Fibroblast of lung (primary cell): ENCODE measurements at regions not wholly inside any gene's neighbourhood (a gene's known extent, or its start where the extent isn't known, plus 50 kb on each side); places are given as distances from the start of the nearest gene placed in this dataset.

ENCODE experiments used
- EZH2 ChIP-seq: IDR thresholded peaks from 2 replicates; pipeline ENCODE4 v1.5.1; 2012; ENCODE audit warnings: low read length, control low read depth, mild to moderate bottlenecking; ENCODE audit errors: missing control alignments
- TF ChIP-seq, protein P1 (sequence below), 2 donors: IDR thresholded peaks in 1 of 2; conservative IDR thresholded peaks in 1 of 2; 1 replicate in 1 of 2; 2 replicates in 1 of 2; pipeline ENCODE4 v1.5.1; 2011 to 2012; ENCODE audit warnings: low read length in 2 of 2, control low read depth in 1 of 2, inconsistent platforms in 1 of 2, low read depth in 1 of 2, mild to moderate bottlenecking in 1 of 2

DNA sequence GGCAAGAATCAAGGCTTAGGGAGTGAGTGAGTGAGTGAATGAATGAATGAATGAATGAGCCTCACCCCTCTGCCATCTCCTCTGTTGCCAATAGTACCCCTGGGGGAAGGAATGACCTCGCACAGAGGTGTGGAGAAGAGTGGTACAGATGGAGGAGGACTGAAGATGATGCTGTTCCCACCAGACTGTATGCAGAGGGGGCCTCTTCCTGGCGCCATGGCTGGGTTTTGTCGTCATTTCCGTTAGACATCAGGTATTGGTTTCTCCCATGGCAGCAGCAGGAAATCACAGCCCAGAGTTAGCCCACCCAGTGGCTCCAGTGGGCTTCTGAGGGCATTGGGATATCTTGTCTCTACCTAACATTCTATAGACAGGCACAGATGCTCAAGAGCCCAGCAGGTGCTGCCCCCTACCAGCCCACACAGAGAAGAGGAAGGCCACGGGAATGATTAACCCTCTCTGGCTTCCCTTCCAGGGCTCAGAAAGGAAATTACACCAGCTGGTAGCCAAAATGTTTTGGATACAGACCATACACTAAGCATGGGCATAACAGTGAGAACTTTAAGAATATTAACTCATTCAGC lies 109.8 kb upstream of the SLC6A11 start:
- no peak for TF ChIP-seq EZH2
- TF ChIP-seq, protein P1, sequence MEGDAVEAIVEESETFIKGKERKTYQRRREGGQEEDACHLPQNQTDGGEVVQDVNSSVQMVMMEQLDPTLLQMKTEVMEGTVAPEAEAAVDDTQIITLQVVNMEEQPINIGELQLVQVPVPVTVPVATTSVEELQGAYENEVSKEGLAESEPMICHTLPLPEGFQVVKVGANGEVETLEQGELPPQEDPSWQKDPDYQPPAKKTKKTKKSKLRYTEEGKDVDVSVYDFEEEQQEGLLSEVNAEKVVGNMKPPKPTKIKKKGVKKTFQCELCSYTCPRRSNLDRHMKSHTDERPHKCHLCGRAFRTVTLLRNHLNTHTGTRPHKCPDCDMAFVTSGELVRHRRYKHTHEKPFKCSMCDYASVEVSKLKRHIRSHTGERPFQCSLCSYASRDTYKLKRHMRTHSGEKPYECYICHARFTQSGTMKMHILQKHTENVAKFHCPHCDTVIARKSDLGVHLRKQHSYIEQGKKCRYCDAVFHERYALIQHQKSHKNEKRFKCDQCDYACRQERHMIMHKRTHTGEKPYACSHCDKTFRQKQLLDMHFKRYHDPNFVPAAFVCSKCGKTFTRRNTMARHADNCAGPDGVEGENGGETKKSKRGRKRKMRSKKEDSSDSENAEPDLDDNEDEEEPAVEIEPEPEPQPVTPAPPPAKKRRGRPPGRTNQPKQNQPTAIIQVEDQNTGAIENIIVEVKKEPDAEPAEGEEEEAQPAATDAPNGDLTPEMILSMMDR (conservative IDR thresholded peaks at IDR 0.05 in 1 of 2, IDR thresholded peaks at IDR 0.05 in 1 of 2; ENCODE audit: low read depth in 1 of 2, low read length in 2 of 2), result no peak
